HG02852 (cell line): ENCODE measurements at regions not wholly inside any gene's neighbourhood (a gene's known extent, or its start where the extent isn't known, plus 50 kb on each side); places are given as distances from the start of the nearest gene placed in this dataset.

Source experiments
- ATAC-seq: cut with Tn5 transposase; IDR thresholded peaks from one replicate; pipeline ENCODE4 v1.9.1; 2021; ENCODE audit warnings: mild to moderate bottlenecking, moderate library complexity; ENCODE audit not compliant: unreplicated experiment

DNA sequence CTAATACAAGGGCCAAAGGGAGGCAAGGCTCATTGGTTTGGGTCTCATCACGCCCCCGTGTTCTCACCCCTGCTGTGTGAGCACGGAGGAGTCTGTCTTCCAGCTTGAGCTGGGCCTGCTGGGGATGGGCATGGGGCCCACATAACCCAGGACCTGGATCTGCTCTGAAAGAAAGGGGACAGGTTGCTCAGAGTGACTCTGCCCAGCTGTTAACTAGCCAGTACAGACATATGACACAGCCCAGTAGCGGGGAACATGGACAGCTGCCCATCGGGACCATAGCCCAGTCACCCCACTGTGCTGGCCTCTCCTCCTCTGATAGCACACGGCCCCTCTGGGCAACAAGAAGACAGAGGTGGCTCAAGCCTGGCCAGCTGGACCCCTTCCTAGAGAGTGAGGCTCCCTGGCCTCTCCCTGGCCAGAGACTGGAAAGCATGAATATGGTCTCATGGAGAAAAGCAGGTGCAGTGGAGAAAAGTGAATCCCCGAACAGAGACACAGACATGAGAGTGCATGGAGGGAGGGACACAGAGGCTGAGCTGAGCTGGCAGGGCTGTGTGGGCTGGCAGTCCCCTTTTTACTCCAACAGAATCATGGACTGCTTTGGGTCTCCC lies 973.9 kb downstream of the BRD1 start:
- no peak for ATAC-seq

GRCh38 chr22:48851933-48852549 lies 975.6 kb downstream of the BRD1 start:
- no peak for ATAC-seq

DNA sequence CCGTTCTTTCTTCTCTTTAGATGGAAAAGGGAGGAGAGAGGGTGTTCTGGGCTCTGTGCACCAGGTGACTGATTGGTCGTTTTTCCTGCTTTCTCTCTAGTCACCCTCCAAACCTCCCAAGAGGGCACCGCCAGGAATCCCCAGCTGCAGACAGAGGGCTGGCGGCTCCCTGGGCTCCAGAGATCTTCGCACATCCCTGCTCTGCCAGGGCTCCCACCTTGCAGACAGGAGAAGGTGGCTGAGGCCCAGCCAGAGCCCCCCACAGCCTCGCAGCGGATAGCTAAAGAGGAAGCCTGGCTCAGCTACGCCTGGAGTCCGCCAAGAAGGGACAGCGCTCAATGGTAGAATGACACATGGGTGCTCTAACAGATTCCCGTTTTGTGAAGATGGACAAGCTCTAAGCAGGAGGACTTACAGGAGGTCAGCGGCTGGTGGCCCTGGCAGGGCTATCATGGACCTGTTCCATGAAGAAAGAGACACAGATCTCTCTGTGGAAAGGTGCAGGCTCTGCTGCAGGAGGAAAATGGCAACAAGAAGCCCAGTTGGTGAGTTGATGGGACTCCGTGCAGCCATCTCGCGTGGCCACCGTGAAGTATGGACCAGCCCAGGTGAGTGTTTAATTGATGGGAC lies 976.9 kb downstream of the BRD1 start:
- ATAC-seq = no peak

DNA sequence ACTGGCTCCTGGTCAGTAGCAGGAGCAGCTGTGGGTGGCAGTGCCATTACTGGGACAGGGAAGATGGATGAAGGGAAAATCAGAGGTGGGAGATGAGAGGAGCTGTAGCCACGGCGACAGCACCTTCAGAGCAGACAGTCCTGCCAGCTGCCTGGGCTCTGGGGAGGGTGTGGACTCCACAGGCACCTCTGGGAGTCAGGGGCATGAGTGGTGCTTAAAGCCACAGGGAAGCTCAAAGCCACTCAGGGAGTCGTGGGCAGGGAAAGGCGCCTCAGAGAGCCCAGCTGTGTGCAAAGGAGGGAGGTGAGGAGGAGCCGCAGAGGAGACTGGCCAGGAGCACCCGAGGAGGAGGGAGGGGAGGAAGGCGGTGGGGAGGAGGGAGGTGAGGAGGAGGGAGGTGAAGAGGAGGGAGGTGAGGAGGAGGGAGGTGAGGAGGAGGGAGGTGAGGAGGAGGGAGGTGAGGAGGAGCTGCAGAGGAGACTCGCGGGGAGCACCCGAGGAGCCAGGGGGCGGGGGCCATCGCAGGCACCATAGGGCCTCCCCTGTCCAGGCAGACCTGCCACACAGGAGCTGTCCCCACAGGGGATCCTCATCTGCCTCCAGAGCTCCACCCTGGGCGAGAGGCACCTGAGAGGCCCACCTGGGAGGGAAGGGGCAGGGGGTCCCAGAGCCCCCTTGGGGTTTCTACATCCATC lies 977.6 kb downstream of the BRD1 start:
- no peak for ATAC-seq

DNA sequence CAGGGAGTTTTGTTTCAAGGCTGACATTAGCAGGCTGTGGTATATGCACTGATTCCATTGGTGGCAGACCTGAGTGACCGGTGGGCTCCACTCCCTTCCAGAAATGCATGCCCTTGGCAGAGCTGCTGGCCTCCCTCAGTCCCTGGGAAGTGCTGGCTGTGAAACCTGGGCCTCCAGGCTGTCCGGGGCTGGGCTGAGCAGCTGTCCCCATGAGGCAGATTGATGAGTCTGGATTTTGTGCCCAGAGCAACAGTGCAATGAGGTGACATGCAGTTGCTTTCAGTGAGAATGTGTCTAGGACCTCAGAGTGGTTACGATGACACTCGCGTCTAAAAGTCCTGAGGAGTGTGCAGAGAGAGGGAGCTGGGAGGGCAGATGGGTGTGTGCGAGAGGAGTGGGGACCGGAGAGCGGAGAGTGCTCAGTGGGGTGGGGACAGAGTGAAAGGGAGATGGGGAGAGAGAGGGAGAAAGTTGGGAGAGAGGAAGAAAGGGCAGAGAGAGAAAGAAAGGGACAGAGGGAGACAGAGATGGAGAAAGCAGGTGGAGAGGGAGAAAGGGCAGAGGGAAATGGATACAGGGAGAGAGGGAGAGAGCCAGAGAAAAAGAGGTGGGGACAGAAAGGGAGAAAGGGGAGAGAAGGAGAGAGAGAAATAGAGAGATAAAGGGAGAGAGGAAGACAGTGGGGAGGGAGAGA lies 978.3 kb downstream of the BRD1 start:
- no peak for ATAC-seq

DNA sequence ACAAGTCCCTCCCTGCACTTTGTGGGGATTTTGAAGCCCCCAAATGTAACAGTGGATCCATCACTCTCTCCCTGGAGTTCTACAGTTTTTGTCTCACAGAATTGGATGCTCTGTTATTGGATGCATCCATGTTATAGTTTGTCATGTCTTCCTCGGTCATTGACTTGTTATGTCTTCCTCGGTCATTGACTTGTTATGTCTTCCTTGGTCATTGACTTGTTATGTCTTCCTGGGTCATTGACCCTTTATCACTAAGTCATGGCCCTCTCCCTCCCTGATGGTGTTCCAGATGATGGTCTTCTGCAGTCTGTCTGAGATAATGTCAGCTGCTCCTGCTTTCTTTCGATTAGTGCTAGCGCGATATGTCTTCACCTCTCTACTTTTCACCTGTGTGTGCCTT lies 981.5 kb downstream of the BRD1 start:
- no peak for ATAC-seq

DNA sequence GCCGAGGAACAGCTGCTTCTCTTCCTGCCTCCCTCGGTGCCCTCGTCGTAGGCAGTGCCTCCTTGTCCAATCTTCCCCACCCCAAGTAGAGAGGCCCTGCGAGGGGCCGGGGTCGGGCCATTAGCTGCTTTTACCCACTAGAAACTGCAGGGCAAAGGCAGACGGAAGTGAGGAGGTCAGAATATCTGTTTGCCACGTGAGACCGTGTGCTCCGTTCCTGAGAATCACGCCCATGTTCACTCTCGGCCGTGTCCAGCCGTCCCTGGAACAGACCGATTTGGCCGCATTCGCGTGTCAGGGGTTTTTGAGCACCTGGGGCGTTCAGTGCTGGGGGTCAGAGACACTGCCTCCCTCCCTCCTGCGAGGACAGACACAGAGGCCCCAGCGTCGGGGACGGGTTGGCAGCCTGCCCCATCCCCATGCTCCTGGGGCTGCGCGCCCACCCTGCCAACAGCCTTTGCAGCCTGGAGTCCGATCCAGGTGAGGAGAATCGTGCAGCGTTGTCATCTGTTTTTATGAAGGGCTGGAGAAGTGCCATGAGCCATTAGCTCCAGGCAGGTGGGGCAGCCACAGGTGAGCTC lies 982.2 kb downstream of the BRD1 start:
- no peak for ATAC-seq

GRCh38 chr22:48844056-48844675 lies 983.5 kb downstream of the BRD1 start:
- no peak for ATAC-seq

- ATAC-seq = no peak
These were observed 984.0 kb downstream of the BRD1 start for GRCh38 chr22:48843640-48844039.

DNA sequence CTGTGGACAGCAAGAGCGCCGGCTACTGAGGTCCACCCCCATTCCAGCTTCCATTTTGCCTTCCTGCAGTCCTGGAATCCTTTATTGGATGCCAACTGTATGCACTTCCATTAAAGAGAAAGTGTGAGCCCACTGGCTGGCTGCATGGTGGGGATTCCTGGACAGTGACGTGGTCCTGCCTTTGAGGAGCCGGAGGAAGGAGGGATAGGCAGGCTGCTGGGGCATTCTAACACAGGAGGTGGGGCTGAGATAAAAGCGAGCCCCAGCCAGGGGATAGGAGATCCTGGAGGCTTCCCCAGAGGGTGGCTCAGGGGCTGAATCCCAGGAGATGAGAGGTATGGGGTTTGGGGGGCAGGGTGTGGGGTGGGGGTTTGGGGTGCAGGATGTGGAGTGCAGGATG lies 984.7 kb downstream of the BRD1 start:
- no peak for ATAC-seq

DNA sequence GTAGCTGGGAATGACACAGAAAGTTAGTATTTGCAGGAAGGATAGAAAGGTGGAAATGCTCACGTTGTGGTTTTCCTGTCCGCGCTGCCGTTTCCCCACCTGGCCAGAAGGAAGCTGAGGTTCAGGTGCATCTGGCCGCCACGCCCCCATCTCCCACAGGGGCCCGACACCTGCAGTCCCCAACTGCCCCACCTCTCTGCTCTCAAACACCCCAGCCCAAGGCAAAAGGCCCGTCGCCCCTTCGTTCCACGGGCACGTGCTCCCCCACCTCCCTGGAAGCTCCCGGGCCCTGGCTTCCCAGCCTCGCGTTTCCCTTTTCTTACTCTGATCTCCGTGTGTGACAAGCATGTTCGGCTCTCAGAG lies 985.1 kb downstream of the BRD1 start:
- no peak for ATAC-seq

DNA sequence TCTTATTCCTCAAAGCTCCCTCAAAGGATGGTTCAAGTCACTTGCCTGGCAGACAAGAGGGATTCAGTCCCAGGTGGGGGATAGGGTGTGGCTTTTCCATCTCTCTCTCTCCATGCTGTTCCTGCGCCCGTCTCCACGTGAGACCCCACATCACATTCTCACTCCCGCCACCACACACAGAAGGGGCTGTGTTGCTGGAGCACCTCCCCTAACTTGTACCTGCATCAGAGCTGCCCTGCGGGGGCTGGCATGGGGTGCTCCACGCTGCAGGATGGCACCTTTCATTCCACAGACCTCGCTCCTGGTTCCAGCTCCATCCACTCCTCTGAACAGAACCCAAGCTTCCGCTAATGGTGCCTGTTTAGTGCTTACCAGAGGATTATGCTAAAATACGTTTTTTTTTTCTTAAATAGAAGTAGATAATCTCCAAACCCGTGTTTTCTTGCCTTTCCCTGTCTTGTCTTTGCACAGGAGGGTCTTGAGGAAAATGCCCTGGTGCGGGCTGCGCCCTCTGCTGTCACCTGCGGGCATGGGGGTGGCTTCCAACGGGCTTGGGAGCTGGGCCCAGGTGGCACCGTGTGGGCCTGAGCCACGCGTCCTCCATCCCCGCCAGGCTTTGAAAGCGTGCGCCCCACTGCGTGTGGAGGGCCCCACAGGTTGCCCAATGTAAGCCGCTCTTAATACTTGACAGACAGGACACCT lies 985.6 kb downstream of the BRD1 start:
- ATAC-seq = no peak

DNA sequence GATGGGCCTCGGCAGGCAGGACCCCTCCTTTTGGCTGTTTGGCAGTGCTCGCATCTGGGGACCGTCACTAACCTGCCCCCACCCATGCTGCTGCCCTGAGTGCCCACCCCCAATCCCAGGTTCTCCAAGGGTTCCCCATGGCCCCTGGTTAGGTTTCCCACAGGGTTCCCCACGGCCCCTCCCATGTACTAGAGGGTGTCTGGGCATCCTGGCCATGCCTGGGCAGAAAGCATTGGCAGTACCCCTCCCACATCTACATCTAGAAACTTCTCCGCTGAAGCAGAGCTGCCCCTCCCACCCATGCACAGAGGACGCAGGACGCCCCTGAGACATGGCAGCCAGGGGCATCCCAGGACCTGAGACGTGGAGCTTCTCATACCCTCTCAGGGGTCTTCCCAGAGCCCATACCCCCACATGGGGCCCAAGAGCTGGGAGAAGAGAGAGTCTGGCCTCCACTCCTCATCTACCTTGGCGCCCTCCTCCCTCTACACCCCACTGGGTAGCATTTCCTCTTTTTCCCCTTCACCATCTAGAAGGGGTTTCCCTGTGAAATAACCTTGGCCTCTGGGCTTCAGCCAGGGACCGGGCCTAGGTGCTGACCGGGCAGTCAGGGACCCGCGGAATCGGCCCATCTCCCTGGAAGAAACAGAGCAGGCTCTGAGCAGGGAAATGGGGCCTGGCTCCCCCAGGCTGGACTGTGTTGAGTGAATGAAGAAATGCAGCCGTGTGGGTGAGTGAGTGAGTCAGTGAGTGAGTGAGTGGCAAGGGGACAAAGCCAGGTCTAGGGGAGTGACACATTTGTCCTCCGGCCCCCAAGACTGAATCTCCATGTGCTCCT lies 987.3 kb downstream of the BRD1 start:
- ATAC-seq = no peak

GRCh38 chr22:48838846-48839730 lies 988.6 kb downstream of the BRD1 start:
- ATAC-seq = no peak

- ATAC-seq = no peak
These were observed 989.3 kb downstream of the BRD1 start for GRCh38 chr22:48838376-48838775.

- ATAC-seq = no peak
These were observed 990.2 kb downstream of the BRD1 start for GRCh38 chr22:48837341-48837935.

DNA sequence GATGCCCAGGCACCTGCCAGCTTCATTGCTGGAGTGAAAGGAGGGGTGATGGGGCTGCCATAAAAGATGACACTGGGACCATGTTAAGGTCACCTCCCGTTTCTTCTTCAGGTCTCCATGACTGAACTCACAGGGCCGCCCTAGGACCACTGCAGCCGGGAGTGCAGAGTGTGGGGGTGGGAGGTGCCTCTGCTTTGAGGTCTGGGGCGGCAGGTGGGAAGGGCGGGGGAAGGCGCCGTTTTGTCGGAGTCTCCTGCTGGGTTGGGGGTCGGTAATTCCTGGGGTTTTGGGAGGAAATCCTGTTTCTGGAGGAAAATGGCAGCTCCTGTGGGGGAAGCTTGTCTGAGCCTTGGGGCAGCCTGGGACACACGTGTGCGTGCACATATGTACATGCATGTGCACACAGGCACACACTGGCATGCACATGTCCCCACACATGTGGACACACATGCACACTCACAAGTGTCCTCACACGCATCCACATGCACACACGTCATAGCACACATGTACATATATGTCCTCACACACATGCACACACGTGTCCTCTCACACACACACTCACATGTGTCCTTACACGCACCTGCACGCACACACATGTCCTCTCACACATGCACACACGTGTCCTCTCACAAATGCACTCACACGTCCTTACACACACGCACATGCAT lies 990.9 kb downstream of the BRD1 start:
- ATAC-seq = no peak
